SU-DHL-6 (cell line): ENCODE measurements at regions not wholly inside any gene's neighbourhood (a gene's known extent, or its start where the extent isn't known, plus 50 kb on each side); places are given as distances from the start of the nearest gene placed in this dataset.

Experiments
- CTCF ChIP-seq: fragments of 200-600 bp; sonication (generic); IDR thresholded peaks from one replicate; pipeline ENCODE4 v1.5.1; 2017; ENCODE audit warnings: antibody characterized with exemption, mild to moderate bottlenecking, low read length, moderate library complexity; ENCODE audit not compliant: insufficient read depth, poor library complexity, severe bottlenecking
- EZH2phosphoT487 ChIP-seq: fragments of 200-600 bp; sonication (generic), shearing (Covaris generic); conservative IDR thresholded peaks from 2 replicates; pipeline ENCODE4 v1.6.1; 2018; ENCODE audit warnings: mild to moderate bottlenecking, antibody characterized with exemption, low read length, moderate library complexity, mixed read lengths

GRCh38 chr18:28689588-28689987, 512.7 kb upstream of the CDH2 start:
- TF ChIP-seq CTCF (no peak), EZH2phosphoT487 (no peak)
